Activated CD4-positive, alpha-beta memory T cell treated with anti-CD3 and anti-CD28 coated beads for 36 hours (primary cell): ENCODE measurements at regions not wholly inside any gene's neighbourhood (a gene's known extent, or its start where the extent isn't known, plus 50 kb on each side); places are given as distances from the start of the nearest gene placed in this dataset.
"Not testable (repeated sequence)": the region's sequence is repeated elsewhere in the genome, so short reads cannot be mapped to it uniquely, and the experiment has no call there.

Source experiments
- CTCF ChIA-PET: fragments of 350-600 bp; sonication (Branson Sonifier 250); formaldehyde crosslinking; loops from one replicate; lab custom pipeline; 2021; ENCODE audit warnings: antibody characterized with exemption, inconsistent platforms; lab: Charles Lee
- POLR2A ChIA-PET: fragments of 350-600 bp; sonication (Branson Sonifier 250); formaldehyde crosslinking; loops from one replicate; lab custom pipeline; 2021; ENCODE audit warnings: antibody characterized with exemption; lab: Charles Lee
- DNase-seq: peaks from one replicate; pipeline ENCODE4 v3.0.0-alpha.2; 2020
- H3K27ac Mint-ChIP-seq: one replicate; pipeline ENCODE4 v1.8.0; 2021; ENCODE audit warnings: mixed read lengths
- H3K27me3 Mint-ChIP-seq: one replicate; pipeline ENCODE4 v1.8.0; 2021; ENCODE audit warnings: mixed read lengths
- H3K36me3 Mint-ChIP-seq: one replicate; pipeline ENCODE4 v1.8.0; 2021; ENCODE audit warnings: mixed read lengths
- H3K4me1 Mint-ChIP-seq: one replicate; pipeline ENCODE4 v1.8.0; 2021; ENCODE audit warnings: low read depth, mixed read lengths
- H3K4me3 Mint-ChIP-seq: one replicate; pipeline ENCODE4 v1.8.0; 2021; ENCODE audit warnings: mild to moderate bottlenecking, mixed read lengths
- H3K9me3 Mint-ChIP-seq: one replicate; pipeline ENCODE4 v1.8.0; 2021; ENCODE audit warnings: mixed read lengths
- intact Hi-C: fragments of 100-400 bp; cut with micrococcal nuclease; formaldehyde crosslinking; loops from one replicate; pipeline ENCODE4 v1.15.1; 2023

GRCh38 chrX:121768210-121768609 lies 720.8 kb downstream of the GLUD2 start:
- H3K27ac Mint-ChIP-seq, POLR2A ChIA-PET, H3K27me3 Mint-ChIP-seq, CTCF ChIA-PET, H3K36me3 Mint-ChIP-seq, intact Hi-C loops, DNase-seq, H3K4me1 Mint-ChIP-seq, H3K4me3 Mint-ChIP-seq, H3K9me3 Mint-ChIP-seq: not testable (repeated sequence)

- Mint-ChIP-seq H3K4me3 (no peak overlapping the region), H3K9me3 (no peaks in the 10 kb centered on the region), H3K36me3 (no peaks in the 10 kb centered on the region), H3K27ac (no peak overlapping the region), H3K27me3 (no peaks in the 10 kb centered on the region), H3K4me1 (no peaks in the 10 kb centered on the region)
- ChIA-PET POLR2A (no interaction called here), CTCF (no interaction called here)
- intact Hi-C loops = no loop called here
- DNase-seq = no peak
These were observed 734.6 kb downstream of the GLUD2 start for GRCh38 chrX:121781991-121782390.

- Mint-ChIP-seq H3K36me3 (no peaks in the 10 kb centered on the region), H3K4me1 (no peaks in the 10 kb centered on the region), H3K27ac (no peak overlapping the region), H3K4me3 (no peak overlapping the region), H3K9me3 (no peaks in the 10 kb centered on the region), H3K27me3 (no peaks in the 10 kb centered on the region)
- no peak for DNase-seq
- CTCF ChIA-PET = no interaction called here
- intact Hi-C loops = no loop called here
- POLR2A ChIA-PET = no interaction called here
These were observed 735.1 kb downstream of the GLUD2 start for GRCh38 chrX:121782544-121782943.

- H3K9me3 Mint-ChIP-seq = no peaks in the 10 kb centered on the region
- ChIA-PET POLR2A (no interaction called here), CTCF (no interaction called here)
- intact Hi-C loops = no loop called here
- no peak overlapping the region for H3K27ac Mint-ChIP-seq
- no peaks in the 10 kb centered on the region for H3K4me1 Mint-ChIP-seq
- no peaks in the 10 kb centered on the region for H3K36me3 Mint-ChIP-seq
- H3K4me3 Mint-ChIP-seq = no peak overlapping the region
- no peaks in the 10 kb centered on the region for H3K27me3 Mint-ChIP-seq
- no peak for DNase-seq
These were observed 735.6 kb downstream of the GLUD2 start for GRCh38 chrX:121782976-121783375.

GRCh38 chrX:121802881-121803412 lies 755.5 kb downstream of the GLUD2 start:
- no peak overlapping the region for H3K27ac Mint-ChIP-seq
- H3K4me3 Mint-ChIP-seq = no peak overlapping the region
- DNase-seq = no peak
- POLR2A ChIA-PET = no interaction called here
- CTCF ChIA-PET = no interaction called here
- H3K9me3 Mint-ChIP-seq = no peaks in the 10 kb centered on the region
- H3K27me3 Mint-ChIP-seq = no peaks in the 10 kb centered on the region
- no peaks in the 10 kb centered on the region for H3K4me1 Mint-ChIP-seq
- H3K36me3 Mint-ChIP-seq = no peaks in the 10 kb centered on the region
- intact Hi-C loops = no loop called here

- Mint-ChIP-seq H3K9me3 (no peaks in the 10 kb centered on the region), H3K27me3 (no peaks in the 10 kb centered on the region), H3K36me3 (no peaks in the 10 kb centered on the region), H3K27ac (no peak overlapping the region), H3K4me3 (no peak overlapping the region), H3K4me1 (no peaks in the 10 kb centered on the region)
- POLR2A ChIA-PET = no interaction called here
- no peak for DNase-seq
- CTCF ChIA-PET = no interaction called here
- intact Hi-C loops = no loop called here
These were observed 776.0 kb downstream of the GLUD2 start for GRCh38 chrX:121823406-121823805.

GRCh38 chrX:121831601-121832000 lies 784.2 kb downstream of the GLUD2 start:
- H3K36me3 Mint-ChIP-seq = no peaks in the 10 kb centered on the region
- intact Hi-C loops = no loop called here
- no peak overlapping the region for H3K27ac Mint-ChIP-seq
- no peaks in the 10 kb centered on the region for H3K27me3 Mint-ChIP-seq
- no peaks in the 10 kb centered on the region for H3K9me3 Mint-ChIP-seq
- no peak overlapping the region for H3K4me3 Mint-ChIP-seq
- no peaks in the 10 kb centered on the region for H3K4me1 Mint-ChIP-seq
- ChIA-PET CTCF (no interaction called here), POLR2A (no interaction called here)
- no peak for DNase-seq

GRCh38 chrX:121832446-121832845 lies 785.0 kb downstream of the GLUD2 start:
- no peak for DNase-seq
- intact Hi-C loops = no loop called here
- ChIA-PET CTCF (no interaction called here), POLR2A (no interaction called here)
- H3K27me3 Mint-ChIP-seq = no peaks in the 10 kb centered on the region
- no peak overlapping the region for H3K27ac Mint-ChIP-seq
- H3K9me3 Mint-ChIP-seq = no peaks in the 10 kb centered on the region
- no peaks in the 10 kb centered on the region for H3K4me1 Mint-ChIP-seq
- H3K4me3 Mint-ChIP-seq = no peak overlapping the region
- no peaks in the 10 kb centered on the region for H3K36me3 Mint-ChIP-seq

- CTCF ChIA-PET = no interaction called here
- POLR2A ChIA-PET = no interaction called here
- no peak for DNase-seq
- no peaks in the 10 kb centered on the region for H3K9me3 Mint-ChIP-seq
- no peaks in the 10 kb centered on the region for H3K27me3 Mint-ChIP-seq
- no peaks in the 10 kb centered on the region for H3K4me1 Mint-ChIP-seq
- no peak overlapping the region for H3K4me3 Mint-ChIP-seq
- H3K36me3 Mint-ChIP-seq = no peaks in the 10 kb centered on the region
- intact Hi-C loops = no loop called here
- H3K27ac Mint-ChIP-seq = no peak overlapping the region
These were observed 788.6 kb downstream of the GLUD2 start for GRCh38 chrX:121836000-121836399.

GRCh38 chrX:121851033-121851432 lies 803.6 kb downstream of the GLUD2 start:
- POLR2A ChIA-PET = no interaction called here
- Mint-ChIP-seq H3K27ac (no peak overlapping the region), H3K9me3 (no peaks in the 10 kb centered on the region), H3K27me3 (no peaks in the 10 kb centered on the region), H3K4me3 (no peak overlapping the region), H3K36me3 (no peaks in the 10 kb centered on the region), H3K4me1 (no peaks in the 10 kb centered on the region)
- intact Hi-C loops = no loop called here
- CTCF ChIA-PET = no interaction called here
- no peak for DNase-seq

GRCh38 chrX:121853762-121854613 lies 806.6 kb downstream of the GLUD2 start:
- Mint-ChIP-seq H3K9me3 (no peaks in the 10 kb centered on the region), H3K27ac (no peak overlapping the region), H3K36me3 (no peaks in the 10 kb centered on the region), H3K27me3 (no peaks in the 10 kb centered on the region), H3K4me1 (no peaks in the 10 kb centered on the region), H3K4me3 (no peak overlapping the region)
- POLR2A ChIA-PET = no interaction called here
- CTCF ChIA-PET = no interaction called here
- no peak for DNase-seq
- intact Hi-C loops = no loop called here

GRCh38 chrX:121854614-121854911 lies 807.2 kb downstream of the GLUD2 start:
- intact Hi-C loops = no loop called here
- ChIA-PET CTCF (no interaction called here), POLR2A (no interaction called here)
- Mint-ChIP-seq H3K4me1 (no peaks in the 10 kb centered on the region), H3K36me3 (no peaks in the 10 kb centered on the region), H3K27me3 (no peaks in the 10 kb centered on the region), H3K4me3 (no peak overlapping the region), H3K9me3 (no peaks in the 10 kb centered on the region), H3K27ac (no peak overlapping the region)
- DNase-seq = no peak

GRCh38 chrX:121858867-121859647 lies 811.6 kb downstream of the GLUD2 start:
- POLR2A ChIA-PET = no interaction called here
- H3K4me1 Mint-ChIP-seq = no peaks in the 10 kb centered on the region
- DNase-seq = no peak
- H3K9me3 Mint-ChIP-seq = no peaks in the 10 kb centered on the region
- intact Hi-C loops = no loop called here
- no peak overlapping the region for H3K4me3 Mint-ChIP-seq
- no peaks in the 10 kb centered on the region for H3K36me3 Mint-ChIP-seq
- H3K27ac Mint-ChIP-seq = no peak overlapping the region
- no peaks in the 10 kb centered on the region for H3K27me3 Mint-ChIP-seq
- CTCF ChIA-PET = no interaction called here
